Glutamatergic neuron (in vitro differentiated cells): ENCODE measurements at regions not wholly inside any gene's neighbourhood (a gene's known extent, or its start where the extent isn't known, plus 50 kb on each side); places are given as distances from the start of the nearest gene placed in this dataset.

Source experiments
- DNase-seq: peaks from one replicate; pipeline ENCODE4 v3.0.0; 2022
- H3K27ac Mint-ChIP-seq: one replicate; pipeline ENCODE4 v1.8.0; 2020; ENCODE audit warnings: mild to moderate bottlenecking, mixed read lengths, inconsistent platforms; ENCODE audit not compliant: unreplicated experiment
- H3K27me3 Mint-ChIP-seq: one replicate; pipeline ENCODE4 v1.8.0; 2020; ENCODE audit warnings: mild to moderate bottlenecking, moderate library complexity, mixed read lengths, inconsistent platforms; ENCODE audit not compliant: unreplicated experiment
- H3K36me3 Mint-ChIP-seq: one replicate; pipeline ENCODE4 v1.8.0; 2020; ENCODE audit warnings: mild to moderate bottlenecking, mixed read lengths, inconsistent platforms; ENCODE audit not compliant: unreplicated experiment
- H3K4me1 Mint-ChIP-seq: one replicate; pipeline ENCODE4 v1.8.0; 2020; ENCODE audit warnings: mild to moderate bottlenecking, low read depth, mixed read lengths, inconsistent platforms; ENCODE audit not compliant: unreplicated experiment
- H3K4me3 Mint-ChIP-seq: one replicate; pipeline ENCODE4 v1.8.0; 2020; ENCODE audit warnings: mild to moderate bottlenecking, mixed read lengths, inconsistent platforms; ENCODE audit not compliant: unreplicated experiment
- H3K9me3 Mint-ChIP-seq: one replicate; pipeline ENCODE4 v1.8.0; 2020; ENCODE audit warnings: mild to moderate bottlenecking, moderate library complexity, mixed read lengths, inconsistent platforms; ENCODE audit not compliant: unreplicated experiment
- TF ChIP-seq, protein P1 (sequence below): fragments of 200-600 bp; sonication (generic); IDR thresholded peaks from one replicate; pipeline ENCODE4 v1.5.0; 2021; ENCODE audit not compliant: partially characterized antibody, unreplicated experiment

DNA sequence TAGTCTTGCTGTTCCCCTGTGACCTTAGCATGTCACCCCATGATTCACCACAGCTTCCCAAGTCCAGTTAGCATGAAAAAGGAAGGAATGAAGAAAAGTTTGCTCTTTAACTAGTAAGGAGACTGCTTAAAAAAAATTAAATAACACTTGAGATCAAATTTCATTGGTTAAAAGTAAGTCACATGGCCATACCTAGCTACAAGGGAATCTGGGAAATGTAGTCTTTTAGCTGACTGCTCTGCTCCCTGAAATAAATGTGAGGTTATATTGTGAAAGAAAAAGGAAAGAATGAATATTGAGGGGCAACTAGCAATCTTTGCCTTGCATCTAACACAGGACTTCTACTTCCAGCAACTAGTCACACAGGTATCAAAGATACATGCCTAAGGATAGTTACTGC is 84.7 kb upstream of the LRRN1 start:
- Mint-ChIP-seq H3K9me3 (peaks cover 1% of the 10 kb centered on the region), H3K27me3 (peaks cover 1% of the 10 kb centered on the region), H3K4me1 (no peaks in the 10 kb centered on the region), H3K27ac (no peak overlapping the region), H3K36me3 (no peaks in the 10 kb centered on the region), H3K4me3 (no peak overlapping the region)
- TF ChIP-seq, protein P1, sequence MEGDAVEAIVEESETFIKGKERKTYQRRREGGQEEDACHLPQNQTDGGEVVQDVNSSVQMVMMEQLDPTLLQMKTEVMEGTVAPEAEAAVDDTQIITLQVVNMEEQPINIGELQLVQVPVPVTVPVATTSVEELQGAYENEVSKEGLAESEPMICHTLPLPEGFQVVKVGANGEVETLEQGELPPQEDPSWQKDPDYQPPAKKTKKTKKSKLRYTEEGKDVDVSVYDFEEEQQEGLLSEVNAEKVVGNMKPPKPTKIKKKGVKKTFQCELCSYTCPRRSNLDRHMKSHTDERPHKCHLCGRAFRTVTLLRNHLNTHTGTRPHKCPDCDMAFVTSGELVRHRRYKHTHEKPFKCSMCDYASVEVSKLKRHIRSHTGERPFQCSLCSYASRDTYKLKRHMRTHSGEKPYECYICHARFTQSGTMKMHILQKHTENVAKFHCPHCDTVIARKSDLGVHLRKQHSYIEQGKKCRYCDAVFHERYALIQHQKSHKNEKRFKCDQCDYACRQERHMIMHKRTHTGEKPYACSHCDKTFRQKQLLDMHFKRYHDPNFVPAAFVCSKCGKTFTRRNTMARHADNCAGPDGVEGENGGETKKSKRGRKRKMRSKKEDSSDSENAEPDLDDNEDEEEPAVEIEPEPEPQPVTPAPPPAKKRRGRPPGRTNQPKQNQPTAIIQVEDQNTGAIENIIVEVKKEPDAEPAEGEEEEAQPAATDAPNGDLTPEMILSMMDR: no peak
- no peak for DNase-seq

DNA sequence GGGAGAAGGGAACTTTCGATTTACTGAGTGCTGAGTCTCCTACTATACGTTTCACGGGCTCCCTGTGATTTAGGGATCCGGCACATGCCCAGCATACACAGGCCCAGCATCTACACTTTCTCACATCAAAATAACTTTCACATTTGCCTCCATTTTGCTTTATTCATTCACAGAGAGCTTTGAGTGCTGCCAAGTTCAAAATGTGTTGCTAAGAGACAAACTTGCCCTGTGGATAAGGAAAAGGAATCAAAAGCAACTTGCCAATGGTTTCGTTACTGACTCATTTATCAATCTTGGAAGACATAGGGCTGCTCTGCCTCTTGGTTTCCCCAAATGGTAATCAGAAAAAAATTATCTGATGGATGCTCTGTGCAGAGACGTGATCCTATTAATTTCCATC is 86.3 kb upstream of the LRRN1 start:
- TF ChIP-seq, protein P1: no peak
- Mint-ChIP-seq H3K27me3 (peaks cover 1% of the 10 kb centered on the region), H3K36me3 (no peaks in the 10 kb centered on the region), H3K4me1 (peaks cover 2% of the 10 kb centered on the region), H3K9me3 (peaks cover 1% of the 10 kb centered on the region), H3K27ac (no peak overlapping the region), H3K4me3 (no peak overlapping the region)
- DNase-seq: no peak

DNA sequence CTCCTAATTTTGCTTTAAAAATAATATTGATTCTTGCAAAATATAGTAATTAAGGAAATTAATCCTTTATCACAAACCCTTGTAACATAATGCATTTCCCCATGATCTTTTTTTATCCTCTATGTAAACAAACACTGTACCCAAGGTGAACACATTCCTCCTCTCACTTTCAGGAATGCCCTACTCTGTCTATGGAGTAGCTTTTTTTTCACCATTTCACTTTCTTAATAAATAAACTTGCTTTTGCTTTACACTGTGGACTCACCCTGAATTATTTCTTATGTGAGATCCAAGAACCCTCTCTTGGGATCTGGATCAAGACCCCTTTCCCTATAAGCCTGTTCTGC is 90.5 kb upstream of the LRRN1 start:
- Mint-ChIP-seq H3K36me3 (no peaks in the 10 kb centered on the region), H3K9me3 (peaks cover 1% of the 10 kb centered on the region), H3K27me3 (no peaks in the 10 kb centered on the region), H3K27ac (no peak overlapping the region), H3K4me1 (peaks cover 2% of the 10 kb centered on the region), H3K4me3 (no peak overlapping the region)
- TF ChIP-seq, protein P1: no peak
- no peak for DNase-seq

DNA sequence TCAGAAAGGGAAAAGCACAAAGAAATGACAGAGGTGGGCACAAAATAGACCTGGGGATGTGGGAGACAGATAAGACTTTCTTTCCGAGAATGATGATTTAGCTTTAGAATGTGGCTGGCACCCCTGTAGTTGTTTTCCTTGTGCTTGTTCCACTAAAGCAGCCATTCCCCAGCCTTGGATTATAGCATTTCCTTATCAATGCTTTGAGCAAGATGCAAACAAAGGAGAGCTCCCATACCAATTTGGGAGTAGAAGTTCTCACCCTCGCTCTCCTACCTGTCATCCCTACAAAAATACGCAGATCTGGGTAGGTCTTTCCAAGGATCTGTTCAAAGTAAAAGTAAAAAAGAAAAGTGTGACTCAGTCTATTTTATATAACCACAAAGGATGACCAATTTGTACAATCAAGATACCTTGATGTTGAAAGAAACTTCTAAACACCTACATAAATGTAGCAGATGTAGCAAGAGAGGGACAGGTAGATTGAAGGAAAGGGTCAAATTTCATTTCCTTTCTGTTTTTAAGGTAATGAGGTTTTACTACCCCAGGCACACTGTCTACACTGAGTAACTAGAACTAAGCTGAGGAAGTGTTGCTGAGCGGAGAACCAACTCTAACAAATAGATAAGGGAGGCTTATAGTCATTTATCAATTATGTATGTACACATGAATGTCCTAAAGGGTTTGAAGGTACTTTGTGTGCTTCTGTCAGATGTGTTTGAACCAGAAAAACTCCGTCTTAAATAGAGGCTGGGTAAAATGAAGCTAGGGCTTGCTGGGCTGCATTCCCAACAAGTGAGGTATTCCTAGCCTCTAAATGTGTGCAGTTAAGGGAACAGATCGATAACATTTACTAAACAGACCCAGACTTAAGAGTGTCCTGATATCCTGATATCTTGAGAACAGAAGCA is 91.1 kb upstream of the LRRN1 start:
- Mint-ChIP-seq H3K27me3 (no peaks in the 10 kb centered on the region), H3K4me1 (peaks cover 2% of the 10 kb centered on the region), H3K4me3 (no peak overlapping the region), H3K9me3 (no peaks in the 10 kb centered on the region), H3K27ac (no peak overlapping the region), H3K36me3 (no peaks in the 10 kb centered on the region)
- TF ChIP-seq, protein P1: no peak
- DNase-seq: no peak

DNA sequence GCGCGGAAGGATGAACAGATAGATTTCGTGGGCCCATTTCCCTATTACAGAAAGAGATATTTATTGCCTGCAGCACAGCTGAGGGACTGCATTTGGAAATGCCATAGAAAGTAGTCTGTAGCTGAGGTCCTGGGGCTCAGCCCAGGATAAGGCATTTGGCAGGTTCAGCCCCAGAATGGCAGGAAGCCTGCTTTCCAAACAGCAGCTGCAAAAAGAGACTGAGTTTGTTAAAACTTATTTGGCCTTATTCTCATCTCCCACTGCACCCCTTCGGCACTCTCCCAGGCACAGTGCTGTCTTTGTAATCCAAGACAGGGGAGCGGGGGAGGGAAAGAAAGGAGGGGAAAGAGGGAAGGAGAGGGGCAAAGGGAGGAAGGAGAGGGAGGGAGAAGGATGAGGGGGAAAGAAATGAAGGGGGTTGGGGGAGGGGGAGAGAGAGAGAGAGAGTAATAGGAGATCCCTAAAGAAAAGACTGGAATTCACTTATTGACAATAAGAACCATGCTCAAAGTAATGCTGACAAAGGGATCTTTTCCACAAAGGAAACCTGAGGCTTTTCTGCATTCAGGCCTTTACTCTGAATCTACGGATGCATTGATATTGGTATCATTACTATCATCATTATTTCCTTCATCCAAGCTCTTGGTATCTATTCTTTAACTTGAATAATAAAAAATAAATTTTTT is 94.0 kb upstream of the LRRN1 start:
- TF ChIP-seq, protein P1: no peak
- H3K27me3 Mint-ChIP-seq: no peaks in the 10 kb centered on the region

More for the DNA sequence above, 94.0 kb upstream of the LRRN1 start:
- peaks cover 2% of the 10 kb centered on the region for H3K4me1 Mint-ChIP-seq
- H3K36me3 Mint-ChIP-seq: no peaks in the 10 kb centered on the region
- no peak for DNase-seq
- no peaks in the 10 kb centered on the region for H3K9me3 Mint-ChIP-seq
- H3K4me3 Mint-ChIP-seq: no peak overlapping the region
- H3K27ac Mint-ChIP-seq: no peak overlapping the region
